VCaP (cell line): ENCODE measurements at regions not wholly inside any gene's neighbourhood (a gene's known extent, or its start where the extent isn't known, plus 50 kb on each side); places are given as distances from the start of the nearest gene placed in this dataset.
A peak's percentile ranks its signal among the peaks of the same experiment; 100 is the strongest.

Experiments used
- H3K27ac ChIP-seq: fragments of 450-650 bp; 2 replicates; pipeline ENCODE4 v1.5.1; 2017
- CTCF ChIP-seq: fragments of 450-650 bp; conservative IDR thresholded peaks from 2 replicates; pipeline ENCODE4 v1.5.1; 2017; ENCODE audit warnings: mild to moderate bottlenecking, moderate library complexity

- H3K27ac ChIP-seq: peak overlapping the region; percentile 8; the same call in 1 of the 2 replicates
- no peak for TF ChIP-seq CTCF
Measured at GRCh38 chr5:17897776-17898175, 263.5 kb downstream of the TAF11L14 start.

GRCh38 chr5:17898766-17899165 lies 264.5 kb downstream of the TAF11L14 start:
- no peak overlapping the region for H3K27ac ChIP-seq
- TF ChIP-seq CTCF: no peak

- no peak for TF ChIP-seq CTCF
- H3K27ac ChIP-seq: no peak overlapping the region
Measured at GRCh38 chr5:17907094-17907493, 272.8 kb downstream of the TAF11L14 start.

GRCh38 chr5:17910318-17910717 lies 276.1 kb downstream of the TAF11L14 start:
- TF ChIP-seq CTCF: no peak
- H3K27ac ChIP-seq: no peak overlapping the region

GRCh38 chr5:17912794-17913193 lies 278.5 kb downstream of the TAF11L14 start:
- no peak overlapping the region for H3K27ac ChIP-seq
- no peak for TF ChIP-seq CTCF

GRCh38 chr5:17916446-17916845 lies 282.2 kb downstream of the TAF11L14 start:
- no peak for TF ChIP-seq CTCF
- H3K27ac ChIP-seq: no peak overlapping the region

- H3K27ac ChIP-seq: no peak overlapping the region
- no peak for TF ChIP-seq CTCF
Measured at GRCh38 chr5:17917465-17917864, 283.2 kb downstream of the TAF11L14 start.
